ENCODE measurements at regions not wholly inside any gene's neighbourhood (a gene's known extent, or its start where the extent isn't known, plus 50 kb on each side); places are given as distances from the start of the nearest gene placed in this dataset.

DNA sequence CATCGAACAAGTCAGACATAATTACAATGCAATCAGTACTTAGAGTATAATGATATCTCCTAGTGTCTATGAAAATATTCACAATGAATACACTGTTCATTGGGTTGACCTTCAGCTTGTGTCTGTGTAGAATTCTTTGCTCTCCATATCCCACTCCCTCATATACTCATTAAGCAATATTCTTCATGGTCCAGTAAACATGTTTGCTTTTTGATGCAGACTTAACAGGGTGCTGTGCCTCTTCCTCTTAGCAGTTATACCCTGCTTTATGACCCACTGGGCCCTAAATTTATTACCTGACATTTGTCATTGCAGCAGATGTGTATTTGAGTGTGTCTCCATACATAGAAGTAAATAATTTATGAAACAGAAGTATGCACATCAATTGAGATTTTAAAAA, 352.5 kb upstream of the CCDC179 start:
- no peak for TF ChIP-seq POLR2A (IDR thresholded peaks at IDR 0.05)
- TF ChIP-seq, protein P1, sequence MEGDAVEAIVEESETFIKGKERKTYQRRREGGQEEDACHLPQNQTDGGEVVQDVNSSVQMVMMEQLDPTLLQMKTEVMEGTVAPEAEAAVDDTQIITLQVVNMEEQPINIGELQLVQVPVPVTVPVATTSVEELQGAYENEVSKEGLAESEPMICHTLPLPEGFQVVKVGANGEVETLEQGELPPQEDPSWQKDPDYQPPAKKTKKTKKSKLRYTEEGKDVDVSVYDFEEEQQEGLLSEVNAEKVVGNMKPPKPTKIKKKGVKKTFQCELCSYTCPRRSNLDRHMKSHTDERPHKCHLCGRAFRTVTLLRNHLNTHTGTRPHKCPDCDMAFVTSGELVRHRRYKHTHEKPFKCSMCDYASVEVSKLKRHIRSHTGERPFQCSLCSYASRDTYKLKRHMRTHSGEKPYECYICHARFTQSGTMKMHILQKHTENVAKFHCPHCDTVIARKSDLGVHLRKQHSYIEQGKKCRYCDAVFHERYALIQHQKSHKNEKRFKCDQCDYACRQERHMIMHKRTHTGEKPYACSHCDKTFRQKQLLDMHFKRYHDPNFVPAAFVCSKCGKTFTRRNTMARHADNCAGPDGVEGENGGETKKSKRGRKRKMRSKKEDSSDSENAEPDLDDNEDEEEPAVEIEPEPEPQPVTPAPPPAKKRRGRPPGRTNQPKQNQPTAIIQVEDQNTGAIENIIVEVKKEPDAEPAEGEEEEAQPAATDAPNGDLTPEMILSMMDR (IDR thresholded peaks at IDR 0.05): no peak
- TF ChIP-seq POLR2AphosphoS5 (IDR thresholded peaks at IDR 0.05): no peak

Measured in stomach (tissue), 4 donors.